B cell (primary cell): ENCODE measurements at regions not wholly inside any gene's neighbourhood (a gene's known extent, or its start where the extent isn't known, plus 50 kb on each side); places are given as distances from the start of the nearest gene placed in this dataset.

Experiments used
- CTCF ChIP-seq: fragments of 200-600 bp; IDR thresholded peaks from one replicate; pipeline ENCODE4 v1.8.0; 2022; ENCODE audit warnings: antibody characterized with exemption, mild to moderate bottlenecking
- EZH2 ChIP-seq: IDR thresholded peaks from 2 replicates; pipeline ENCODE4 v1.6.1; 2012; ENCODE audit warnings: borderline replicate concordance, low read depth, mild to moderate bottlenecking, moderate library complexity, low read length; ENCODE audit not compliant: insufficient read depth, poor library complexity, severe bottlenecking

- TF ChIP-seq CTCF (no peak), EZH2 (no peak)
Observed at GRCh38 chr10:44185315-44185666, 199.6 kb downstream of the CXCL12 start.
